ENCODE measurements at regions not wholly inside any gene's neighbourhood (a gene's known extent, or its start where the extent isn't known, plus 50 kb on each side); places are given as distances from the start of the nearest gene placed in this dataset.

DNA sequence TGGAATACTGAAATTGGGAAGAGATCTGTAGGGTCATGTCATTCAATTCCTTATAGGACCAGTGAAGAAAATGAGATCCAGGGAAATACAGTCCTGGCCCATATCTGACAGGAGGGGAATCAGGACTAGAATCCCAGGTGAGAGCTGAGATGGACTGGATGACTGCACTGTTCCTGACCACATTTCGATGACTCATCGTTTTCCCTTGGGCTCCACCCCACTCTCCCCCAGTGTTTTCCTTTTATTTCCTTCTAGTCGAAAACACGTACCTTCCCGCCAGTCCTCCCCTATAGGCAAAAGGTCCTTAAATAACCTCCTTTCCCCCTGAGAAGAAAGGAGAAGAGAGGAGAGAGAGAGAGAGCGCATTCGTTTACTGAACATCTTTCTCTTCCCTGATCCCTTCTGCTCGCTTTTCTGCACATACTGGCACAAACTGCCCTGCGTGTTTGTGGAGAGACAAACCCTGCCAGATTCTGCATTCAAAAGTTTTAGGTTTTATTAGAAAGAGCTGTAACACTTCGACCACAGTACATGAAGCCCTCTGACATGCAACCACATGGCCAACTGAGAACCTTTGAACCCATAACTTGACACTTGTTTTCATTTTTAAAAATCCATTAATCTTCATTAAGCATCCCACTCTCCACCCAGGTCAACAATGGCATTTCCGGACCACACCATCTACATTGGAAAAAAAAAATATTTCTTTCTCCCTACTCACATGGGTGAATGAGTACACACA lies 565.7 kb downstream of the METTL15 start:
- Histone ChIP-seq H3K4me3 (ENCODE audit: low read depth in 1 of 2, low read length in 2 of 2) (no peak overlapping the region), H3K27ac (ENCODE audit: low read length) (no peak overlapping the region), H3K36me3 (ENCODE audit: control insufficient read depth in 1 of 2, insufficient read depth in 2 of 2, low read length in 2 of 2) (no peaks in the 10 kb centered on the region), H3K9me3 (ENCODE audit: control insufficient read depth in 1 of 2, low read length in 2 of 2) (no peaks in the 10 kb centered on the region), H3K4me1 (ENCODE audit: control insufficient read depth in 1 of 2, insufficient read depth in 2 of 2, low read length in 2 of 2) (no peaks in the 10 kb centered on the region), H3K27me3 (ENCODE audit: low read depth, low read length) (no peaks in the 10 kb centered on the region)

DNA sequence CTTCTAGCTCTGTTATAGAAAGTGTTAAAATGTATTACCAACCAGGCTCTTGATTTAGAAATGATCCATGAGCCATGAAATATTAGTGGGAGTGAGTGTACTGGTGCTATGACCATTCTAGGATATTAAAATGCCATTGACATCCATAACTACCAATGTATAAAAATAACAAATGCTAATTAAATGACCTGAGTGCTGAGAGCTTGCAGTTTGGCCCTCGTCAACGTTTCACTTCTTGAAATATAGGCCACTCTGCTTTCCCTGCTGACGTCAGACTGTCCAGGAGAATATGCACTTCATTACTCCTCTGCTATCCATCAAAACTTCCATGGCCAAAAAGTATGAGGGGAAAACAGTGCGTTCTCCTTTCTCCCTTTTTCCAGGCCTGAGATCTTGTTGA lies 563.1 kb downstream of the METTL15 start:
- Histone ChIP-seq H3K27me3 (ENCODE audit: low read depth, low read length) (no peaks in the 10 kb centered on the region), H3K9me3 (ENCODE audit: control insufficient read depth in 1 of 2, low read length in 2 of 2) (no peaks in the 10 kb centered on the region), H3K4me3 (ENCODE audit: low read depth in 1 of 2, low read length in 2 of 2) (no peak overlapping the region), H3K36me3 (ENCODE audit: control insufficient read depth in 1 of 2, insufficient read depth in 2 of 2, low read length in 2 of 2) (no peaks in the 10 kb centered on the region), H3K4me1 (ENCODE audit: control insufficient read depth in 1 of 2, insufficient read depth in 2 of 2, low read length in 2 of 2) (no peaks in the 10 kb centered on the region), H3K27ac (ENCODE audit: low read length) (no peak overlapping the region)

DNA sequence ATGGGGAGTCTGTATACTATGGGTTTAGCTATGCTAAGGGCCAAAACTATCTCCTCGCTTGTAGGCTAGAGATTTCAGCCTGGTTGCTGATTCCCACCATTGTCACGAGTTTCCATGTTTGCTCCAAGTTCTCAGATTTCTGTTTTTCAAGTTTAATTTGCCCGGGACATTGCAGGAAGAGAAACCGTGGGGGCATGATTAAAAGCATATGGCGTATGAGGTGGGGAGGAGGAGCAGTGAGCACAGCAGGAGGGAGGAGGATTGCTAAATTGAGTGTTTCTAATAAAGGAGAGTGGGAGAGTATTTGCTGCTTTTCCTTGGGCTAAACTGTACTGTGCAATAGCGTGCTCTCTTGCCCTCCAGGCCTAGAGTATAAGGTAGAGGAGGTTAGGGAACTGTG lies 558.4 kb downstream of the METTL15 start:
- no peak overlapping the region for H3K27ac ChIP-seq (ENCODE audit: low read length)
- no peaks in the 10 kb centered on the region for H3K9me3 ChIP-seq (ENCODE audit: control insufficient read depth in 1 of 2, low read length in 2 of 2)
- H3K4me3 ChIP-seq (ENCODE audit: low read depth in 1 of 2, low read length in 2 of 2), result no peak overlapping the region
- no peaks in the 10 kb centered on the region for H3K4me1 ChIP-seq (ENCODE audit: control insufficient read depth in 1 of 2, insufficient read depth in 2 of 2, low read length in 2 of 2)
- H3K27me3 ChIP-seq (ENCODE audit: low read depth, low read length), result no peaks in the 10 kb centered on the region
- no peaks in the 10 kb centered on the region for H3K36me3 ChIP-seq (ENCODE audit: control insufficient read depth in 1 of 2, insufficient read depth in 2 of 2, low read length in 2 of 2)

DNA sequence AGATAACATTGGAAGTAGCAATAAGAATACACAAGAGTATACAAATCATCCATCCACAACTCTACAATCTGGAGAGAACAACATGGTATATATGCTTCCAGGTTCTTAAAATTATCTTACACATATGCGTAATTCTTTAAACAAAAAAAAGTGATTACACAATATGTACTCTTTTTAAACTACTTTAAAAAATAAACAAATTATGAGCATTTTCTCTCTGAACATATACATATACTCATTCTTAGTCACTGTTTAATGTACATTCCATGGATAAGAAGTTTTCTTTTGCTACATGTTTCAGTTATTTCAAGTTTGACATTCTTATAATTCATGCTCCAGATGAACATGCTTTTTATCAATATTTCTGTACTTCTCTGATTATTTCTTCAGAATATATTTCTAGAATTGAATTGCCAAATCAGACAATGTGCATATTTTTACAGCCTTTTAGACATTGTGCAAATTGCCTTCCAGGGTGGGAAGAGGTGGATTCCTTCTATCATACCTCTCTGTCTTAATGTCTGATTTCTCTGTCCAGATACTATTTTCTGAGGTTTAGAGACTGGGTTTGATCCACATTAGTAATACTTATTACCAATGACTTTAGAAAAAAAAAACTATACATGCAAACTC lies 551.6 kb downstream of the METTL15 start:
- no peak overlapping the region for H3K4me3 ChIP-seq (ENCODE audit: low read depth in 1 of 2, low read length in 2 of 2)
- H3K9me3 ChIP-seq (ENCODE audit: control insufficient read depth in 1 of 2, low read length in 2 of 2), result no peaks in the 10 kb centered on the region
- no peaks in the 10 kb centered on the region for H3K27me3 ChIP-seq (ENCODE audit: low read depth, low read length)
- no peak overlapping the region for H3K27ac ChIP-seq (ENCODE audit: low read length)
- H3K36me3 ChIP-seq (ENCODE audit: control insufficient read depth in 1 of 2, insufficient read depth in 2 of 2, low read length in 2 of 2), result no peaks in the 10 kb centered on the region
- H3K4me1 ChIP-seq (ENCODE audit: control insufficient read depth in 1 of 2, insufficient read depth in 2 of 2, low read length in 2 of 2), result no peaks in the 10 kb centered on the region

DNA sequence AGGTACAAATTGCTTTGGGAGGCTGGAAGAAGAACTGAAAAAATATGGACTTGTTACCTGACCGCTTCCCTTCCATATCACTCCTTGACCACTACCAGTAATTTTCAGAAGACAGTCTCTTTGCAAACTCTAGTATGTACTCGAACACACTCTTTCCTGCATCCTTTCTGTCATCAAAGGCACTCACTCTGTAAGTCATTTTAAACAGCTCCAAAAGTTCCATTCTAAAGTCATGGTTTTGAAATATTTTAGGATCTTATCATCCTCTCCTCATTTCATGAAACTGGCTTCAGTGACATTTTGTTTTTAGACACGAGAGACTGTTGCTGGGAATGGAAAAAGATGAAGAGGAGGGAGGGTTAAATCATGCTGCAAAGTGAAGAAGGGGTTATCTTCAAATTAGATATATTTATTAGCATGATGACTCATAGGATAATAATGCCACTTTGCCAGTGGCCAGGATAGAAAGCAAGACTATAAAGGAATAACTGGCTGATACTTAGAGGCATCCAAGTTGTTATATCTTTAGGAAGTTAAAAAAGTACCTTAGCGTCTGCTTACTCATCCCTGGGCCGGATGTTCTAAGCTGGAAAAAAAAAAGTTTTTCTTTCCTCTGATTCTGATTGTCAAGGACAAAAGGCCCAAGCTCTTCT lies 549.3 kb downstream of the METTL15 start:
- Histone ChIP-seq H3K27me3 (ENCODE audit: low read depth, low read length) (no peaks in the 10 kb centered on the region), H3K36me3 (ENCODE audit: control insufficient read depth in 1 of 2, insufficient read depth in 2 of 2, low read length in 2 of 2) (no peaks in the 10 kb centered on the region), H3K27ac (ENCODE audit: low read length) (no peak overlapping the region)

DNA sequence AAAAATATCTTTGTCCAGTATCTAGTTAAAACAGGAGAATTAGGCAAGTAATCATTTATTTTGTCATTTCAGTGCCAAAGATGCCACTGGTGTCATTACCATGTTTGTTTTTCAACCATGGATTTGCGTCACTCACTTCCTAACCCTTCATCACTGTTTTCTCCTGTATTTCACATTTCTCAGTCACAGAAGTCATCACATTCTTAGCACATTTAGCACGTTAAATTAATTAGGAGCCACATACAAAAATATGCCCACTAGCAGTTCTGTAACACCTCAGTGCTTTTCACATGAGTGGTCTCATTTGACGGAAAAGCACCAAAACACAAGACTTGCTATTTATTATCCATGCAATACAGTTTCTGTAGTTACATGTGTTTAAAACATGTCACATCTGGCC lies 546.0 kb downstream of the METTL15 start:
- no peak overlapping the region for H3K27ac ChIP-seq (ENCODE audit: low read length)
- no peaks in the 10 kb centered on the region for H3K27me3 ChIP-seq (ENCODE audit: low read depth, low read length)
- H3K4me1 ChIP-seq (ENCODE audit: control insufficient read depth in 1 of 2, insufficient read depth in 2 of 2, low read length in 2 of 2), result no peaks in the 10 kb centered on the region
- H3K9me3 ChIP-seq (ENCODE audit: control insufficient read depth in 1 of 2, low read length in 2 of 2), result no peaks in the 10 kb centered on the region
- no peak overlapping the region for H3K4me3 ChIP-seq (ENCODE audit: low read depth in 1 of 2, low read length in 2 of 2)
- no peaks in the 10 kb centered on the region for H3K36me3 ChIP-seq (ENCODE audit: control insufficient read depth in 1 of 2, insufficient read depth in 2 of 2, low read length in 2 of 2)

More for the DNA sequence above, 549.3 kb downstream of the METTL15 start:
- Histone ChIP-seq H3K4me3 (ENCODE audit: low read depth in 1 of 2, low read length in 2 of 2) (no peak overlapping the region), H3K9me3 (ENCODE audit: control insufficient read depth in 1 of 2, low read length in 2 of 2) (no peaks in the 10 kb centered on the region), H3K4me1 (ENCODE audit: control insufficient read depth in 1 of 2, insufficient read depth in 2 of 2, low read length in 2 of 2) (no peaks in the 10 kb centered on the region)

DNA sequence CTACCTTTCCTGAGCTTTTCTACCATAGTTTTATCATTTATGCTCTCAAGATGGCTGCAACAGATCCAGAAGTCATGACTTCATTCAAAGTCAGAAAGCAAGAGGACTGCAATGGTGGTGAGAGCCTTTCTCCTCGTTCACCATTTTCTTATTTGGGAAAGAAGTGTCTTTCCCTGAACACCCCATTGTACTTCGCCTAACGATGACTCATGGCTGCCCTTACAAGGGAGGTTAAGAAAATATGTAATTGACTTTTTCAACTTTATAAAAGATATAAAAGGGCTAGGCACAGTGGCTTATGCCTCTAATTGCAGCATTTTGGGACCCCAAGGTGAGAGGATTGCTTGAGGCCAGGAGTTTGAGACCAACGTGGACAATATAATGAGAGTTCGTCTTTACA lies 541.7 kb downstream of the METTL15 start:
- peaks cover 0 to 5% of the 10 kb centered on the region in 2 donors for H3K9me3 ChIP-seq (ENCODE audit: control insufficient read depth in 1 of 2, low read length in 2 of 2)
- H3K36me3 ChIP-seq (ENCODE audit: control insufficient read depth in 1 of 2, insufficient read depth in 2 of 2, low read length in 2 of 2), result no peaks in the 10 kb centered on the region
- H3K4me1 ChIP-seq (ENCODE audit: control insufficient read depth in 1 of 2, insufficient read depth in 2 of 2, low read length in 2 of 2), result no peaks in the 10 kb centered on the region
- H3K27ac ChIP-seq (ENCODE audit: low read length), result no peak overlapping the region
- no peak overlapping the region for H3K4me3 ChIP-seq (ENCODE audit: low read depth in 1 of 2, low read length in 2 of 2)
- H3K27me3 ChIP-seq (ENCODE audit: low read depth, low read length), result no peaks in the 10 kb centered on the region

DNA sequence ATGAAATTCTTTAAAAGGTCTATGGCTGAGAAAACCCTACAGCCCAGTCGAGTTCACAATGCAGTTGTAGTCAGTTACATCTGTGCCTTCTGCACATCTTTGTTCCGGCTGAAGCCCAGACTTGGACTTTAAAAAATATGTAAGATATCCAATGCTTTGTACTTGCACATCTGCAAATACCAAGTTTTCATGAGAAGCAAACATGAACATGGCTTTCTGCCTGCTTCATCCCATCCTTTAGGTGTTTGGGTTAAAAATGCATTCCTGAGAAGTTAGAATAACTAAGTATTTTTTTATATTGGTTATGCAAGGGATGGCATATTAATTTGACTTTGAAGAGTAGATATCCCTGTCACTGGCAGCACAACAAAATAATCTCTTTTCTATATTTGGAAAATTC lies 528.4 kb downstream of the METTL15 start:
- Histone ChIP-seq H3K4me1 (ENCODE audit: control insufficient read depth in 1 of 2, insufficient read depth in 2 of 2, low read length in 2 of 2) (no peaks in the 10 kb centered on the region), H3K4me3 (ENCODE audit: low read depth in 1 of 2, low read length in 2 of 2) (no peak overlapping the region)

DNA sequence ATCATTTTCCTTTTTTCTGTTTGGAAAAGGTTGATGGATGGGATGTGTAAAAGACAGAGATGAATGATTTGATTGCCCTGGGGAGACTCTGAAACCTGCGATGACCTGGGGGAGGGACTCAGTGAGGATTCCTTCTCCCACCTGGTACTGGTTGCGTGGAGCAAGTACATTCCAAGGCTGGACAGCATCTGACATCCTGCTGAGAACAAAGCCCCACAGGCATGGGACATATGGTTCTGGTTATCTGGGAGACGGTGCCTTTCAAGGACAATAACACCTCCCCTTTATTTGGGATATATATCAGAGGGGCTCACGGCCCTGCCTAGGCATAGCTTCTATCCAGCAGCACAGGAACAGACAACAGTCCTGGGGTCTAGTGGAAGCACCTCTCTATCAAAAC lies 527.8 kb downstream of the METTL15 start:
- no peak overlapping the region for H3K4me3 ChIP-seq (ENCODE audit: low read depth in 1 of 2, low read length in 2 of 2)
- H3K27me3 ChIP-seq (ENCODE audit: low read depth, low read length), result no peaks in the 10 kb centered on the region
- no peak overlapping the region for H3K27ac ChIP-seq (ENCODE audit: low read length)
- no peaks in the 10 kb centered on the region for H3K36me3 ChIP-seq (ENCODE audit: control insufficient read depth in 1 of 2, insufficient read depth in 2 of 2, low read length in 2 of 2)
- no peaks in the 10 kb centered on the region for H3K4me1 ChIP-seq (ENCODE audit: control insufficient read depth in 1 of 2, insufficient read depth in 2 of 2, low read length in 2 of 2)
- H3K9me3 ChIP-seq (ENCODE audit: control insufficient read depth in 1 of 2, low read length in 2 of 2), result no peaks in the 10 kb centered on the region

More for the DNA sequence above, 528.4 kb downstream of the METTL15 start:
- no peaks in the 10 kb centered on the region for H3K36me3 ChIP-seq (ENCODE audit: control insufficient read depth in 1 of 2, insufficient read depth in 2 of 2, low read length in 2 of 2)
- no peaks in the 10 kb centered on the region for H3K9me3 ChIP-seq (ENCODE audit: control insufficient read depth in 1 of 2, low read length in 2 of 2)
- no peaks in the 10 kb centered on the region for H3K27me3 ChIP-seq (ENCODE audit: low read depth, low read length)
- H3K27ac ChIP-seq (ENCODE audit: low read length), result no peak overlapping the region

DNA sequence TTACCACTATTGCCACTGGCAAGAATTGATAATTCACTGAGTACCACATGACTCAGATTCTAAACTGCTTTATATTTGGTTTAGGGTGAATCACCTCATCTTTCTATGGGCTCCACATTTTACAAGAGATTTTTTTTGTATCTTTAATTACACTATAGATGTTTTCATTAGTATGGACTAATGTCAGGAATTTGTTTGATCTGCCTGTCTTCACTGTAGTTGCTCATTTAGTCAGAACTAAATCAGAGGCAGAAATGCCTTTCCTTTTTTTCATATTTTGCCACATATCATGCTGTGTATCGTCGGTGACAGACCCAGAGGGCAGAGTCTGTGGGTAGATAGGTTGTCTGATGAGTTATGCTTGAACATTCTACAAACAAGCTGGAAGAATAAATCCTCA lies 524.1 kb downstream of the METTL15 start:
- H3K27me3 ChIP-seq (ENCODE audit: low read depth, low read length), result no peaks in the 10 kb centered on the region
- H3K27ac ChIP-seq (ENCODE audit: low read length), result no peak overlapping the region
- H3K4me1 ChIP-seq (ENCODE audit: control insufficient read depth in 1 of 2, insufficient read depth in 2 of 2, low read length in 2 of 2), result no peaks in the 10 kb centered on the region
- H3K4me3 ChIP-seq (ENCODE audit: low read depth in 1 of 2, low read length in 2 of 2), result no peak overlapping the region
- H3K9me3 ChIP-seq (ENCODE audit: control insufficient read depth in 1 of 2, low read length in 2 of 2), result no peaks in the 10 kb centered on the region
- H3K36me3 ChIP-seq (ENCODE audit: control insufficient read depth in 1 of 2, insufficient read depth in 2 of 2, low read length in 2 of 2), result no peaks in the 10 kb centered on the region

DNA sequence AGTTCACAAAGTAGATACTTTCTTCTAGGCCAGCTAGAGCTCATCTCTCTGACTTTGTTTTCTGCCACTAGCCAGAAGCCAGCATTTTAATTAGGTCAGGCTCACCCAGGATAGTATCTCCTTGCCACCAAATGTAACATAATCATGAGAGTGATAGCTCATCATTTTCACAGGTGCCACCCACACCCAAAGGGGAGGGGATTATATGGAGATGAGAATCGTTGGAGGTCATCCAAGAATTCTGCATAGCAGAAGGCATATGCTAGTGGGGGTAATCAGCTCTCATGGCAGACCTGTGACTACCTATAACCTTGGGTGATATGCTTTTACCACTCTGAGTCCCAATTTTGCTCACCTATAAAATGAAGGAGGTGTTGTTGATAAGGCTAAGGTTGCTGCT lies 523.0 kb downstream of the METTL15 start:
- Histone ChIP-seq H3K27ac (ENCODE audit: low read length) (no peak overlapping the region), H3K27me3 (ENCODE audit: low read depth, low read length) (no peaks in the 10 kb centered on the region), H3K9me3 (ENCODE audit: control insufficient read depth in 1 of 2, low read length in 2 of 2) (no peaks in the 10 kb centered on the region), H3K4me3 (ENCODE audit: low read depth in 1 of 2, low read length in 2 of 2) (no peak overlapping the region), H3K36me3 (ENCODE audit: control insufficient read depth in 1 of 2, insufficient read depth in 2 of 2, low read length in 2 of 2) (no peaks in the 10 kb centered on the region), H3K4me1 (ENCODE audit: control insufficient read depth in 1 of 2, insufficient read depth in 2 of 2, low read length in 2 of 2) (no peaks in the 10 kb centered on the region)
